Fibroblast of mammary gland (primary cell): ENCODE measurements at regions not wholly inside any gene's neighbourhood (a gene's known extent, or its start where the extent isn't known, plus 50 kb on each side); places are given as distances from the start of the nearest gene placed in this dataset.

Source experiments
- DNase-seq: peaks from one replicate; pipeline ENCODE4 v3.0.0-alpha.2; 2010; ENCODE audit warnings: low read depth
- H3K4me3 ChIP-seq: 2 replicates; pipeline ENCODE4 v1.5.1; 2011; ENCODE audit warnings: low read depth, mild to moderate bottlenecking, low read length, moderate library complexity; ENCODE audit not compliant: control insufficient read depth
- CTCF ChIP-seq: conservative IDR thresholded peaks from 2 replicates; pipeline ENCODE4 v1.5.1; 2011; ENCODE audit warnings: low read depth, low read length, inconsistent platforms; ENCODE audit not compliant: control insufficient read depth, insufficient read depth

GRCh38 chr15:25068696-25069095 is 113.9 kb downstream of the SNRPN start:
- no peak for DNase-seq
- H3K4me3 ChIP-seq, result no peak overlapping the region
- no peak for TF ChIP-seq CTCF

- TF ChIP-seq CTCF, result no peak
- H3K4me3 ChIP-seq, result no peak overlapping the region
- no peak for DNase-seq
These were observed 115.7 kb downstream of the SNRPN start for GRCh38 chr15:25070353-25070963.

GRCh38 chr15:25072857-25073476 is 118.2 kb downstream of the SNRPN start:
- H3K4me3 ChIP-seq, result no peak overlapping the region
- no peak for TF ChIP-seq CTCF
- DNase-seq, result no peak

GRCh38 chr15:25087137-25087536 is 132.3 kb downstream of the SNRPN start:
- DNase-seq, result no peak
- TF ChIP-seq CTCF, result no peak
- no peak overlapping the region for H3K4me3 ChIP-seq

- DNase-seq, result no peak
- no peak overlapping the region for H3K4me3 ChIP-seq
These were observed 133.5 kb downstream of the SNRPN start for GRCh38 chr15:25088261-25088790.

GRCh38 chr15:25089577-25089976 is 134.8 kb downstream of the SNRPN start:
- no peak overlapping the region for H3K4me3 ChIP-seq
- TF ChIP-seq CTCF, result no peak
- no peak for DNase-seq

More at GRCh38 chr15:25088261-25088790, 133.5 kb downstream of the SNRPN start:
- no peak for TF ChIP-seq CTCF
